Gastroesophageal sphincter (tissue), 3 donors: ENCODE measurements at regions not wholly inside any gene's neighbourhood (a gene's known extent, or its start where the extent isn't known, plus 50 kb on each side); places are given as distances from the start of the nearest gene placed in this dataset.
"Not testable (repeated sequence)": the region's sequence is repeated elsewhere in the genome, so short reads cannot be mapped to it uniquely, and the experiment has no call there.

ENCODE experiments used
- EP300 ChIP-seq: sonication (generic); formaldehyde crosslinking; IDR thresholded peaks from one replicate; pipeline ENCODE4 v1.6.1; 2017; ENCODE audit warnings: antibody characterized with exemption, mild to moderate bottlenecking
- POLR2AphosphoS5 ChIP-seq: sonication (generic); formaldehyde crosslinking; IDR thresholded peaks from one replicate; pipeline ENCODE4 v1.6.1; 2017; ENCODE audit warnings: antibody characterized with exemption
- TF ChIP-seq, protein P1 (sequence below), 4 experiments: fragments of 200-600 bp in 2 of 4; fragments of 450-650 bp in 2 of 4; sonication (generic) in 1 of 4; IDR thresholded peaks; one replicate each; pipeline ENCODE4 v1.5.1; 2017 to 2019; ENCODE audit warnings: antibody characterized with exemption in 4 of 4, mild to moderate bottlenecking in 2 of 4, moderate library complexity in 2 of 4

DNA sequence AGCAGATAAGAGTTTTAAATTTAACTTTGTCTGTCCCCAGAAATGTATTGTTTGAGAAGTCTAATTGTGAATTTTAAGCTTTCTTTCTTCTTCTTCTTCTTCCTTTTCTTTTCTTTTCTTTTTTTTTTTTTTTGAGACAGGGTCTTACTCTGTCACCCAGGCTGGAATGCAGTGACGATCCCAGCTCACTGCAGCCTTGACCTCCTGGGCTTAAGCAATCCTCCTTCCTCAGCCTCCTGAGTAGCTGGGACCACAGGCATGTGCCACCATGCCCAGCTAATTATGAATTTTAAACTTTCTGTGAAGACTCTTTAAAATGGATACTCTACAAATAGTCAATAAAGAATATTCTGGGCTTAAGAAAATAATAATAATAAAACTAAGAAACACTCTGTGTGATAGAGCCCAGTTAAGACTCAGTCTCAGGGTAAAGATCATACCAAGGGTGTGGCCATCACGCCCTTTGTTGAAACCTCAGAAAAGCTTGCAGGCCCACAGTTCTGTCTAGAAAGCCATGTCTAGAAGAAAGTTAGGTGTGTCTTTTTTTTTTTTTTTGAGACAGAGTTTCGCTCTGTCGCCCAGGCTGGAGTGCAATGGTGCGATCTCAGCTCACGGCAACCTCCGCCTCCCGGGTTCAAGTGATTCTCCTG lies 177.3 kb downstream of the C9orf50 start:
- TF ChIP-seq, protein P1, sequence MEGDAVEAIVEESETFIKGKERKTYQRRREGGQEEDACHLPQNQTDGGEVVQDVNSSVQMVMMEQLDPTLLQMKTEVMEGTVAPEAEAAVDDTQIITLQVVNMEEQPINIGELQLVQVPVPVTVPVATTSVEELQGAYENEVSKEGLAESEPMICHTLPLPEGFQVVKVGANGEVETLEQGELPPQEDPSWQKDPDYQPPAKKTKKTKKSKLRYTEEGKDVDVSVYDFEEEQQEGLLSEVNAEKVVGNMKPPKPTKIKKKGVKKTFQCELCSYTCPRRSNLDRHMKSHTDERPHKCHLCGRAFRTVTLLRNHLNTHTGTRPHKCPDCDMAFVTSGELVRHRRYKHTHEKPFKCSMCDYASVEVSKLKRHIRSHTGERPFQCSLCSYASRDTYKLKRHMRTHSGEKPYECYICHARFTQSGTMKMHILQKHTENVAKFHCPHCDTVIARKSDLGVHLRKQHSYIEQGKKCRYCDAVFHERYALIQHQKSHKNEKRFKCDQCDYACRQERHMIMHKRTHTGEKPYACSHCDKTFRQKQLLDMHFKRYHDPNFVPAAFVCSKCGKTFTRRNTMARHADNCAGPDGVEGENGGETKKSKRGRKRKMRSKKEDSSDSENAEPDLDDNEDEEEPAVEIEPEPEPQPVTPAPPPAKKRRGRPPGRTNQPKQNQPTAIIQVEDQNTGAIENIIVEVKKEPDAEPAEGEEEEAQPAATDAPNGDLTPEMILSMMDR (IDR thresholded peaks at IDR 0.05) = not testable (repeated sequence)
- not testable (repeated sequence) for TF ChIP-seq EP300, POLR2AphosphoS5
